WTC11 (cell line): ENCODE measurements at regions not wholly inside any gene's neighbourhood (a gene's known extent, or its start where the extent isn't known, plus 50 kb on each side); places are given as distances from the start of the nearest gene placed in this dataset.

Source experiments
- ATAC-seq: fragments of 200-7000 bp; cut with Tn5 transposase; 2 replicates; pipeline ENCODE4 v1.10.0; 2021; ENCODE audit warnings: mild to moderate bottlenecking, moderate library complexity
- CTCF ChIA-PET: fragments of 300-600 bp; sonication (Branson Sonifier 250); formaldehyde crosslinking; loops from one replicate; lab custom pipeline; 2021; ENCODE audit warnings: antibody characterized with exemption; lab: Charles Lee
- POLR2A ChIA-PET: fragments of 350-600 bp; sonication (Branson Sonifier 250); formaldehyde crosslinking; loops from one replicate; lab custom pipeline; 2021; ENCODE audit warnings: antibody characterized with exemption; lab: Charles Lee
- DNase-seq: peaks from one replicate; pipeline ENCODE4 v3.0.0; 2021; ENCODE audit warnings: low spot score
- H3K27ac Mint-ChIP-seq: 2 replicates; pipeline ENCODE4 v1.8.0; 2021; ENCODE audit warnings: mixed read lengths
- H3K27me3 Mint-ChIP-seq: 2 replicates; pipeline ENCODE4 v1.8.0; 2021; ENCODE audit warnings: low read depth, mild to moderate bottlenecking, moderate library complexity, mixed read lengths
- H3K36me3 Mint-ChIP-seq: 2 replicates; pipeline ENCODE4 v1.8.0; 2021; ENCODE audit warnings: mixed read lengths
- H3K4me1 Mint-ChIP-seq: 2 replicates; pipeline ENCODE4 v1.8.0; 2022; ENCODE audit warnings: mixed read lengths
- H3K4me3 Mint-ChIP-seq: 2 replicates; pipeline ENCODE4 v1.8.0; 2021; ENCODE audit warnings: mild to moderate bottlenecking, moderate library complexity, mixed read lengths
- H3K9me3 Mint-ChIP-seq: 2 replicates; pipeline ENCODE4 v1.8.0; 2021; ENCODE audit warnings: mixed read lengths
- JAZF1 ChIP-seq: fragments of 250-450 bp; sonication (Bioruptor Pico); IDR thresholded peaks from 2 replicates; pipeline ENCODE4 v1.9.0; 2021; ENCODE audit warnings: moderate library complexity, mild to moderate bottlenecking, inconsistent platforms
- JUN ChIP-seq: sonication (generic); formaldehyde crosslinking; IDR thresholded peaks from 2 replicates; pipeline ENCODE4 v1.8.0; 2023; ENCODE audit warnings: mild to moderate bottlenecking, missing genetic modification reagents
- MYBL2 ChIP-seq: sonication (generic); formaldehyde crosslinking; IDR thresholded peaks from 2 replicates; pipeline ENCODE4 v1.8.1; 2023; ENCODE audit warnings: mild to moderate bottlenecking, moderate library complexity, missing genetic modification reagents
- NFYB ChIP-seq: sonication (generic); formaldehyde crosslinking; conservative IDR thresholded peaks from 2 replicates; pipeline ENCODE4 v1.8.0; 2022; ENCODE audit warnings: low read depth, missing genetic modification reagents
- NR2C2 ChIP-seq: sonication (generic); formaldehyde crosslinking; IDR thresholded peaks from 2 replicates; pipeline ENCODE4 v1.8.0; 2022; ENCODE audit warnings: mild to moderate bottlenecking, missing genetic modification reagents
- SMAD3 ChIP-seq: sonication (generic); formaldehyde crosslinking; IDR thresholded peaks from 2 replicates; pipeline ENCODE4 v1.8.0; 2022; ENCODE audit warnings: missing genetic modification reagents, mild to moderate bottlenecking, borderline replicate concordance
- SMAD4 ChIP-seq: sonication (generic); formaldehyde crosslinking; IDR thresholded peaks from 2 replicates; pipeline ENCODE4 v1.8.0; 2022; ENCODE audit warnings: mild to moderate bottlenecking, missing genetic modification reagents
- SP1 ChIP-seq: sonication (generic); formaldehyde crosslinking; conservative IDR thresholded peaks from 2 replicates; pipeline ENCODE4 v1.8.1; 2022; ENCODE audit warnings: missing genetic modification reagents
- ZNF219 ChIP-seq: sonication (generic); formaldehyde crosslinking; IDR thresholded peaks from 2 replicates; pipeline ENCODE4 v1.8.0; 2023; ENCODE audit warnings: missing genetic modification reagents, mild to moderate bottlenecking, borderline replicate concordance
- TF ChIP-seq, protein P1 (sequence below): sonication (generic); formaldehyde crosslinking; IDR thresholded peaks from 2 replicates; pipeline ENCODE4 v1.8.1; 2022; ENCODE audit warnings: low read depth, missing genetic modification reagents, borderline replicate concordance
- TF ChIP-seq, protein P2 (sequence below): sonication (generic); formaldehyde crosslinking; IDR thresholded peaks from 2 replicates; pipeline ENCODE4 v1.8.0; 2022; ENCODE audit warnings: missing genetic modification reagents
- TF ChIP-seq, protein P3 (sequence below): sonication (generic); formaldehyde crosslinking; IDR thresholded peaks from 2 replicates; pipeline ENCODE4 v1.8.0; 2023; ENCODE audit warnings: mild to moderate bottlenecking, missing genetic modification reagents
- TF ChIP-seq, protein P4 (sequence below): sonication (generic); formaldehyde crosslinking; IDR thresholded peaks from 2 replicates; pipeline ENCODE4 v1.8.1; 2023; ENCODE audit warnings: mild to moderate bottlenecking, moderate library complexity, missing genetic modification reagents
- TF ChIP-seq, protein P5 (sequence below): sonication (generic); formaldehyde crosslinking; conservative IDR thresholded peaks from 2 replicates; pipeline ENCODE4 v1.8.1; 2022; ENCODE audit warnings: mild to moderate bottlenecking, missing genetic modification reagents
- TF ChIP-seq, protein P6 (sequence below): sonication (generic); formaldehyde crosslinking; IDR thresholded peaks from 2 replicates; pipeline ENCODE4 v1.8.1; 2023; ENCODE audit warnings: mild to moderate bottlenecking, missing genetic modification reagents, borderline replicate concordance

DNA sequence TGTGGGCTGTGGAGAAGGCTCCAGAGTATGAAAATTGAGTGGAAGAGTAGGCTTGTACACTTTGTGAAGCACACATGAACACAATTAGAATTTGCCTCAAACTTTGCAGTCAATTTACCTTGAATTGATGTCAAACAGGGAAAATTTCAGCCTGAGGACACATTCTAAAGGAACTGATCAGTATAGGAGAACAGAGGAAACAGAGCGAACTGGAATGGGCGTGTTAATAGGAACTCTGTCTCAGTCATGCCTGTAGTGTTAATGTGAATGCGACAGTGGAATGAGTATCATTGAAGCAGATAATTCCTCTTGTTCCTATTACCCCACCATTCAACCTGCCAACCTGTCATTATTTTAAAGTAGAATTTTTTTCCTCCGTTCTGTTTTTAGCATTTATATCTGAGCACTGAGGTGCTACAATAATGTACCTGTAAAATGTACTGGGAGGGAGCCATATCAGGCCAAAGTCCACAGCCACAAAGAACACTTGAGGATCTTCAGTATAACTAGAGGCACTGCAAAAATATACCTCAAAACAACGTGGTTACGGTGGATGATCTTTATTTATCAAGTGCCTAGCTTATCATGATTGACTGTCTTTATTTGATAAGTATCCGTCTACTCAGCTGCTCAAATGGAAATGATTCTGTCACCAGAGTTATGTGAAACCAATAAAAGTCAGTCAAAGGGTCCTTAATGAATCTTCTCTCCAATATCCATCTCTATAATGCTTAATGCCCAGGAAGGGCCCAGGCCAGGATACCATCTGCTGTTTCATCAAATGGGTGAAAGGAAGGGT lies 125.3 kb upstream of the STMND1 start (continued):
- TF ChIP-seq JUN (CRISPR knock-in tag) (no peak), NR2C2 (CRISPR knock-in tag) (no peak)
- TF ChIP-seq, protein P1, sequence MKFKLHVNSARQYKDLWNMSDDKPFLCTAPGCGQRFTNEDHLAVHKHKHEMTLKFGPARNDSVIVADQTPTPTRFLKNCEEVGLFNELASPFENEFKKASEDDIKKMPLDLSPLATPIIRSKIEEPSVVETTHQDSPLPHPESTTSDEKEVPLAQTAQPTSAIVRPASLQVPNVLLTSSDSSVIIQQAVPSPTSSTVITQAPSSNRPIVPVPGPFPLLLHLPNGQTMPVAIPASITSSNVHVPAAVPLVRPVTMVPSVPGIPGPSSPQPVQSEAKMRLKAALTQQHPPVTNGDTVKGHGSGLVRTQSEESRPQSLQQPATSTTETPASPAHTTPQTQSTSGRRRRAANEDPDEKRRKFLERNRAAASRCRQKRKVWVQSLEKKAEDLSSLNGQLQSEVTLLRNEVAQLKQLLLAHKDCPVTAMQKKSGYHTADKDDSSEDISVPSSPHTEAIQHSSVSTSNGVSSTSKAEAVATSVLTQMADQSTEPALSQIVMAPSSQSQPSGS (CRISPR knock-in tag): no peak
- TF ChIP-seq, protein P2, sequence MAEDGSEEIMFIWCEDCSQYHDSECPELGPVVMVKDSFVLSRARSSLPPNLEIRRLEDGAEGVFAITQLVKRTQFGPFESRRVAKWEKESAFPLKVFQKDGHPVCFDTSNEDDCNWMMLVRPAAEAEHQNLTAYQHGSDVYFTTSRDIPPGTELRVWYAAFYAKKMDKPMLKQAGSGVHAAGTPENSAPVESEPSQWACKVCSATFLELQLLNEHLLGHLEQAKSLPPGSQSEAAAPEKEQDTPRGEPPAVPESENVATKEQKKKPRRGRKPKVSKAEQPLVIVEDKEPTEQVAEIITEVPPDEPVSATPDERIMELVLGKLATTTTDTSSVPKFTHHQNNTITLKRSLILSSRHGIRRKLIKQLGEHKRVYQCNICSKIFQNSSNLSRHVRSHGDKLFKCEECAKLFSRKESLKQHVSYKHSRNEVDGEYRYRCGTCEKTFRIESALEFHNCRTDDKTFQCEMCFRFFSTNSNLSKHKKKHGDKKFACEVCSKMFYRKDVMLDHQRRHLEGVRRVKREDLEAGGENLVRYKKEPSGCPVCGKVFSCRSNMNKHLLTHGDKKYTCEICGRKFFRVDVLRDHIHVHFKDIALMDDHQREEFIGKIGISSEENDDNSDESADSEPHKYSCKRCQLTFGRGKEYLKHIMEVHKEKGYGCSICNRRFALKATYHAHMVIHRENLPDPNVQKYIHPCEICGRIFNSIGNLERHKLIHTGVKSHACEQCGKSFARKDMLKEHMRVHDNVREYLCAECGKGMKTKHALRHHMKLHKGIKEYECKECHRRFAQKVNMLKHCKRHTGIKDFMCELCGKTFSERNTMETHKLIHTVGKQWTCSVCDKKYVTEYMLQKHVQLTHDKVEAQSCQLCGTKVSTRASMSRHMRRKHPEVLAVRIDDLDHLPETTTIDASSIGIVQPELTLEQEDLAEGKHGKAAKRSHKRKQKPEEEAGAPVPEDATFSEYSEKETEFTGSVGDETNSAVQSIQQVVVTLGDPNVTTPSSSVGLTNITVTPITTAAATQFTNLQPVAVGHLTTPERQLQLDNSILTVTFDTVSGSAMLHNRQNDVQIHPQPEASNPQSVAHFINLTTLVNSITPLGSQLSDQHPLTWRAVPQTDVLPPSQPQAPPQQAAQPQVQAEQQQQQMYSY (CRISPR knock-in tag): no peak
- TF ChIP-seq, all 79 proteins: peak for 0

DNA sequence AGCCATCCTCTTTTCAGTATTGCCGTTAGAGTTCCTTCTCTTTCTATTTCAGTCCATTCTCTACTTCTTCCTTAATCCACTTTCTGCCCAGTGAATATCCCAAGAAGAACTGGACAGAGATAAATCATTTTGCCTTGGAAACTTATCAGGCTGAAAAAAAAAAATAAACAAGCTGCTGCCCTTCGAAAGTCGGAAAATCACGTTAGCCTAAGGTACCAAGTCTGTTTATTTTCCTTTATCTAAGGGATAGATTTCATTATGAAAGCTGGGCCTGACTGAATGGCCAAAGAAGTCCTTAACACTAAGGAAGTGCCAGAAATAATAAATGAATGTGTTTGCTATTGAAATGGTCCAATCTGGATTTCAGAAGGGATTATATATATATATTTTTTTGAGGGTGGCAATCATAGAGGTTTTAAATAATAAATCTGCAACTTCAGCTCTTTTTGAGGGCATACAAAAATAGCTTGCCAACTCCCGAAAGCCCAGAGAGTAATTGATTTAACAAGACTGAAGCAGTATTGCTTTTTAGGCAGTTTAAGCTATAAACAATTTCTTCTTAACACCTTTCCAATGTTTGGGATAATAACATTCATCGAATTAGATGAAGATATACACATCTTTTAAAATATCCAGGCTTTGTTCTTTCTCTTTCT lies 127.0 kb upstream of the STMND1 start:
- Mint-ChIP-seq H3K36me3 (no peaks in the 10 kb centered on the region), H3K27me3 (no peaks in the 10 kb centered on the region), H3K4me3 (no peak overlapping the region), H3K4me1 (no peaks in the 10 kb centered on the region)
- no peak for ATAC-seq
- POLR2A ChIA-PET: interaction anchor here (0.9 kb wide), 1 partner anchor 20 kb away, joined by 3 read pairs; no protein-coding TSS in a partner anchor
- DNase-seq: no peak
- TF ChIP-seq MYBL2 (CRISPR knock-in tag) (no peak), JAZF1 (CRISPR knock-in tag) (no peak), SMAD3 (CRISPR knock-in tag) (no peak), NFYB (CRISPR knock-in tag) (no peak), SP1 (no peak), SMAD4 (CRISPR knock-in tag) (no peak), ZNF219 (CRISPR knock-in tag) (no peak)
- TF ChIP-seq, protein P3, sequence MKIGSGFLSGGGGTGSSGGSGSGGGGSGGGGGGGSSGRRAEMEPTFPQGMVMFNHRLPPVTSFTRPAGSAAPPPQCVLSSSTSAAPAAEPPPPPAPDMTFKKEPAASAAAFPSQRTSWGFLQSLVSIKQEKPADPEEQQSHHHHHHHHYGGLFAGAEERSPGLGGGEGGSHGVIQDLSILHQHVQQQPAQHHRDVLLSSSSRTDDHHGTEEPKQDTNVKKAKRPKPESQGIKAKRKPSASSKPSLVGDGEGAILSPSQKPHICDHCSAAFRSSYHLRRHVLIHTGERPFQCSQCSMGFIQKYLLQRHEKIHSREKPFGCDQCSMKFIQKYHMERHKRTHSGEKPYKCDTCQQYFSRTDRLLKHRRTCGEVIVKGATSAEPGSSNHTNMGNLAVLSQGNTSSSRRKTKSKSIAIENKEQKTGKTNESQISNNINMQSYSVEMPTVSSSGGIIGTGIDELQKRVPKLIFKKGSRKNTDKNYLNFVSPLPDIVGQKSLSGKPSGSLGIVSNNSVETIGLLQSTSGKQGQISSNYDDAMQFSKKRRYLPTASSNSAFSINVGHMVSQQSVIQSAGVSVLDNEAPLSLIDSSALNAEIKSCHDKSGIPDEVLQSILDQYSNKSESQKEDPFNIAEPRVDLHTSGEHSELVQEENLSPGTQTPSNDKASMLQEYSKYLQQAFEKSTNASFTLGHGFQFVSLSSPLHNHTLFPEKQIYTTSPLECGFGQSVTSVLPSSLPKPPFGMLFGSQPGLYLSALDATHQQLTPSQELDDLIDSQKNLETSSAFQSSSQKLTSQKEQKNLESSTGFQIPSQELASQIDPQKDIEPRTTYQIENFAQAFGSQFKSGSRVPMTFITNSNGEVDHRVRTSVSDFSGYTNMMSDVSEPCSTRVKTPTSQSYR (CRISPR knock-in tag): no peak
- TF ChIP-seq, protein P4, sequence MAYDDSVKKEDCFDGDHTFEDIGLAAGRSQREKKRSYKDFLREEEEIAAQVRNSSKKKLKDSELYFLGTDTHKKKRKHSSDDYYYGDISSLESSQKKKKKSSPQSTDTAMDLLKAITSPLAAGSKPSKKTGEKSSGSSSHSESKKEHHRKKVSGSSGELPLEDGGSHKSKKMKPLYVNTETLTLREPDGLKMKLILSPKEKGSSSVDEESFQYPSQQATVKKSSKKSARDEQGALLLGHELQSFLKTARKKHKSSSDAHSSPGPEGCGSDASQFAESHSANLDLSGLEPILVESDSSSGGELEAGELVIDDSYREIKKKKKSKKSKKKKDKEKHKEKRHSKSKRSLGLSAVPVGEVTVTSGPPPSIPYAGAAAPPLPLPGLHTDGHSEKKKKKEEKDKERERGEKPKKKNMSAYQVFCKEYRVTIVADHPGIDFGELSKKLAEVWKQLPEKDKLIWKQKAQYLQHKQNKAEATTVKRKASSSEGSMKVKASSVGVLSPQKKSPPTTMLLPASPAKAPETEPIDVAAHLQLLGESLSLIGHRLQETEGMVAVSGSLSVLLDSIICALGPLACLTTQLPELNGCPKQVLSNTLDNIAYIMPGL (CRISPR knock-in tag): no peak
- TF ChIP-seq, protein P5, sequence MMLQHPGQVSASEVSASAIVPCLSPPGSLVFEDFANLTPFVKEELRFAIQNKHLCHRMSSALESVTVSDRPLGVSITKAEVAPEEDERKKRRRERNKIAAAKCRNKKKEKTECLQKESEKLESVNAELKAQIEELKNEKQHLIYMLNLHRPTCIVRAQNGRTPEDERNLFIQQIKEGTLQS (CRISPR knock-in tag): no peak
- TF ChIP-seq, protein P6, sequence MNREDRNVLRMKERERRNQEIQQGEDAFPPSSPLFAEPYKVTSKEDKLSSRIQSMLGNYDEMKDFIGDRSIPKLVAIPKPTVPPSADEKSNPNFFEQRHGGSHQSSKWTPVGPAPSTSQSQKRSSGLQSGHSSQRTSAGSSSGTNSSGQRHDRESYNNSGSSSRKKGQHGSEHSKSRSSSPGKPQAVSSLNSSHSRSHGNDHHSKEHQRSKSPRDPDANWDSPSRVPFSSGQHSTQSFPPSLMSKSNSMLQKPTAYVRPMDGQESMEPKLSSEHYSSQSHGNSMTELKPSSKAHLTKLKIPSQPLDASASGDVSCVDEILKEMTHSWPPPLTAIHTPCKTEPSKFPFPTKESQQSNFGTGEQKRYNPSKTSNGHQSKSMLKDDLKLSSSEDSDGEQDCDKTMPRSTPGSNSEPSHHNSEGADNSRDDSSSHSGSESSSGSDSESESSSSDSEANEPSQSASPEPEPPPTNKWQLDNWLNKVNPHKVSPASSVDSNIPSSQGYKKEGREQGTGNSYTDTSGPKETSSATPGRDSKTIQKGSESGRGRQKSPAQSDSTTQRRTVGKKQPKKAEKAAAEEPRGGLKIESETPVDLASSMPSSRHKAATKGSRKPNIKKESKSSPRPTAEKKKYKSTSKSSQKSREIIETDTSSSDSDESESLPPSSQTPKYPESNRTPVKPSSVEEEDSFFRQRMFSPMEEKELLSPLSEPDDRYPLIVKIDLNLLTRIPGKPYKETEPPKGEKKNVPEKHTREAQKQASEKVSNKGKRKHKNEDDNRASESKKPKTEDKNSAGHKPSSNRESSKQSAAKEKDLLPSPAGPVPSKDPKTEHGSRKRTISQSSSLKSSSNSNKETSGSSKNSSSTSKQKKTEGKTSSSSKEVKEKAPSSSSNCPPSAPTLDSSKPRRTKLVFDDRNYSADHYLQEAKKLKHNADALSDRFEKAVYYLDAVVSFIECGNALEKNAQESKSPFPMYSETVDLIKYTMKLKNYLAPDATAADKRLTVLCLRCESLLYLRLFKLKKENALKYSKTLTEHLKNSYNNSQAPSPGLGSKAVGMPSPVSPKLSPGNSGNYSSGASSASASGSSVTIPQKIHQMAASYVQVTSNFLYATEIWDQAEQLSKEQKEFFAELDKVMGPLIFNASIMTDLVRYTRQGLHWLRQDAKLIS (CRISPR knock-in tag): no peak
- TF ChIP-seq, all 79 proteins: peak for 0
- CTCF ChIA-PET: interaction anchor here (1.2 kb wide), 1 partner anchor 10 kb away, joined by 6 read pairs; no protein-coding TSS in a partner anchor
- H3K9me3 Mint-ChIP-seq: peaks cover 5% of the 10 kb centered on the region
- H3K27ac Mint-ChIP-seq: no peak overlapping the region
